HG02885 (cell line): ENCODE measurements at regions not wholly inside any gene's neighbourhood (a gene's known extent, or its start where the extent isn't known, plus 50 kb on each side); places are given as distances from the start of the nearest gene placed in this dataset.
"Not testable (repeated sequence)": the region's sequence is repeated elsewhere in the genome, so short reads cannot be mapped to it uniquely, and the experiment has no call there.

Experiments
- ATAC-seq: cut with Tn5 transposase; IDR thresholded peaks from one replicate; pipeline ENCODE4 v1.9.1; 2021; ENCODE audit warnings: mild to moderate bottlenecking; ENCODE audit not compliant: unreplicated experiment, poor library complexity

DNA sequence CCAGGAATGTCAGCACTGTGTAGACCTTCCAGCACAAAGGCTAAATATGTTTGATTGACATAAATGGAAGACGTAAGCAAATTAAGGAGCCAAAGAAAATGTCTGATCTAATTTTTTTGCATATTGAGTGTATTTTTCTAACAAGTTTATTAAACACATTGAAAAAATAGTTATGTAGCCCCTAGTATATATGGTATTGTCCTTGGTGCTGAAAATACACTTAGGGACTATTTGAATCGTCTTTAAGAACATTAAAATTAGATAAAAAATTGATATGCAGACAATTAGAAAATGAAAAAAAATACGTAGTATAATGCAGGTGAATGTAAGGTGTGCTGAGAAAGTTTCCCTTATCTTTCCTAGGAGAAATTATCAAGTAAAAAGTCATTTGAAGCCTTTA is 337.0 kb downstream of the OMA1 start:
- ATAC-seq, result no peak

DNA sequence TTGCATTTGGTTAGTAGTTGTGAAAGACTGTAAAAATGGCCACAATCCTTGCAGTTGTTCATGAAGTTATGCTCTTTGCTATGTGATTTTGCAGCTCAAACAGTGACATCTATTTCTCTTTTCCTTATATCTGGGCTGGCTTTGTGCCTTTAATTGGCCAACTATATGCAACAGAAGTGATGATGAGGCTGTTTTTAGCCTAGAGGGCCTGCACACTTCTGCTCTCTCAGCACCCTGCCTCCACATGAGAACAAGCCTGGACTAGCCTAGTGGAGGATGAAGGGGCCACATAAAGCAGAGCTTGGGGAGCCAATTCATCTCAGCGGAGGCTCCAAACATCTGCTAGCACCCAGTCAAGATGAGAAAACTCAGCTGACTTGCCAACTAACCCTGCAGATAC is 339.8 kb downstream of the OMA1 start:
- ATAC-seq, result no peak

DNA sequence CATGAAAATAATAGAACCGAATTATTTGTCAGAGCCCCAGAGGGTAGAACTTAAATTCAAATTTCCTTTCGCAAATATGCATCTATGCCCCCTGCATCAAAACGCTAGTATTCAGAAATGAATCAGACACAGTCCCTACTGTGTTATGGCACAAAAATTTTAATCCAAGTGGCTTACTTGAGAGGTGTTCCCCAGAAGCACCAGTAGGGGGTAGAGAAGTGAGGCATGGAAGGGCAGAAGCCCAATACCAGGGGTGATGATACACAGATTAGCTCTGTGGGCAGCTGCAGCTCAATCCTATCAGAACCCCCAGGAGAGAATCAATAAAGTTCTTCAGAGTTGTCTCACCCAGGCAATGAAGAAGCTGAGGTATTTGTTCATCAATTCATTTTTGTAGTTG is 342.2 kb downstream of the OMA1 start:
- ATAC-seq, result no peak

DNA sequence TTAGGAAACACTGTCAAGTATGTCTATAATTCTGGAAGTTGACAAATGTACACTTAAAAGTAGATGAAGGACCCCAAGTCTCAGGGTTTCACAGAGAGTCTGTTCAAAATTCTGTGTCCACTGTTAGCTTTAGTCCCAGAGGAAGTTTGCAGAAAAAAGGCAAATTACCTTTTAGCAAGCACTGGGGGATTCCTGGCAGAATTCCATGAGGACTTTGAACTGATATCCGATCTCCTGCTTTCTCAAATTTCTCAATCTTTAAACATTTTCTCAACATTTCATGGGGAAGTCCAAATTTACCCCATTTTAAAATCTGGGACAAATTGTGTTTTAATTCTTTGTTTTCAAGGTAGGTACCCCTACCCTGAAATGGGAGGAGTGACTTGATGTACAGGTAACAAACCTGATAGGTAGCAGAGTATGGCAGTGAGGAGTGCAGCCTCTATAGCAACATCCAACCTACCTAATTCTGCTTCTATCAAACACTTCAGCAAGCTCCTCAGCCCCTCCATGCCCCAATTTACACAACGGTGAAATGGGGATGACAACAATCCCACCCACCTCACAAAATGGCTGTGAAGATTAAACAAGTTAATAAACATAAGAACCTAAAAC is 344.9 kb downstream of the OMA1 start:
- no peak for ATAC-seq

DNA sequence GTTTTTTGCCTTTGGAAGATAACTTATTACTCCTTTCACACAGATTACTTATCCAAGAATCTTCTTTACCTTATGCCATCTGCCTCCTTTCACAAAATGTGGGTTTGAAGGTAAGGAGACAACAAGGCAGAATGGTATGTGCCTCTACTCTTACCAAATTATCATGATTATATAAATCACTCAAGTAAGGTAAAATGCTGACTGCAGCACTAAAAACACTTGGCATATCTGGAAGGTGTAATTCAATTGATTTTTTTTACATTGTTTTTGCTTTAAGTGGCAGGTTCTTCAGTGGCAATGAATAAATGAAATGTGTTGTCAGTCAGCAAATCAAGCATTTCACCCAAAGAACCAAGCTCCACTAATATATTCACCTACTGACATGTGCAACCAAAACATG is 346.1 kb downstream of the OMA1 start:
- ATAC-seq, result no peak

DNA sequence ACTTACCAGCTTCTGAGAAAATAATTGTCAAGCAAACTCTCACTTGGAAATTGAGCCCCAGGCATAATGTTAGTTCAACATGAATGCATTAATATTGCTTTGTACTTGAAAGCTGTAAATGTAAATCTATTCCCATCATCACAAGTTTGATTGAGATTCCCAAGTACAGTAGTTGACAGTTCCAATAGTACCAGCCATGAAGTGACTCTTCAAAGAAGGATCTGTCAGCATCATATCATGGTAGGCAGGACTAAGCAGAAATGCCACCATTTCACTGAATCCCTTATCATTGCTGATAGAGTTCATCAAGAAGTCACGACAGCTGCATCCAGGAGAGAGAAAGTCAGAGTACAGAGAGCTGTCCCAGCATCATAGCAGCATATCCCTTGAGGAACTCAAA is 348.7 kb downstream of the OMA1 start:
- ATAC-seq, result no peak

DNA sequence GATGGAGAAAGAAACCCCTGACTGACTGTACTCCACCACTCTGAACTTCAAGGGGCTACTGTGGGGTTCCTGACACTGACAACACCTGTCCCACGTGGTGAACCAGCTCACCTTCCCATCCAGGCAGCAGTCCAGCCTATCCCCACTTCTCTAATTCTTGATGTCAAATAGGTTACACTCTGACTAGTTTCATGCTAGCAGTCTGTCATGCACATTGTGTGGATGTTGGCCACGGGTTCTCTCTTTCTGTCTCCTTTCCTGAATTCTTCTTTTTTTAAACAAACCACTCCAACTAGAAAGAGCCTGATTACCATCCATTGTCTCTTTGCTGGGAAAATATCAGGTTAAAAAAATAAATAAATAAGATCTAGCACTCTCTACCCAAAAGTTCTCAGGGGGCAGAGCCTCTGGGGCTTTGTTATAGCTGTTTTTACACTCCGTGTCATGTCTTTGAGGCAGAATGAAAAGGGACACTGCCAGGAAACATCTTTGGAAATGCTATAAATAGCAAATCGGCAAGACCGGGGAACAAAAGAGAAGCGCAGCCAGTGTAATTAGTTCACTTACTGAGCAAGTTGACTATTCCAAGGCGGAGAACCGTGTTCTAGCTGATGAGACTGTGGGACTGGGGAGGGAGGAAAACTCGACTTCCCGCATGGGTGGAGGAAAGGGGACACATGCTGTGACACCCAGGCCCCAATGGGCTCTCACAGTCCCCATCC is 356.1 kb downstream of the OMA1 start:
- ATAC-seq, result no peak

DNA sequence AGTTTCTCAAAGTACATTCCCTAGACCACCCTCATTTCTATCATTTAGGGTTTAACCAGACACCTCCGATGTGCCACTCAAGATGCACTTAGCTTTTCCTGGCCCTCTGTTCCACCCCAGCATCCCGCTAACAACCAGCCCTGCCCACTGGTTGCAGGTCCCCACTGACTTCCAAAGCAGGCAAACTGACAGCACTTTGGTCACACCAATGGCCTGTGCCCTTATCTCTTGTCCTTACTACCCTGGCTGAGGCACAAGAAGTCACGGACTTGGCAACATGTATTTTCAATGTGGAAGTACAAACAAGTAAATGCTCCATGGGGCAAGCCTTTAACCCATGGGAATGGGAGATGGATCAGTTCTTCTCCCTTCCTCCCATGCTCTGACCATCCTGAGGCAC is 357.1 kb downstream of the OMA1 start:
- no peak for ATAC-seq

DNA sequence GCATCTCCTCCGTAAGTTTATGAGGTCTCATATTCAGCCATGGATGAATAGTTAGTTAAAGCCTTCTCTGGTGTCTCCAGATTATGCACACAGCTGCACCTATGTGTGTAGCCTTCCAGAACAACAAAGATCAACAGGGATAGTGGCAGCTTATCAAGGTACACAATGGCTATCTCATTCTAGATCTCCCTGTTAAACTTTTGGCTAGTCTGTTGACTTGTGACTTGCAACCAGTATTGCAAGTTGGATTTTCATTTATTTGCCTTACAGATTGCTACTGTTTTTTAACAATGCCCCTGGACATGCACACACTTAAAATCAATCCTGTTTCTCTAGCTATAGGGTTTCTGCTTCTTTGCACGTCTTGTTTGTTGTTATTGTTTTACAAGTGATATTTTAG is 363.2 kb downstream of the OMA1 start:
- ATAC-seq, result no peak

DNA sequence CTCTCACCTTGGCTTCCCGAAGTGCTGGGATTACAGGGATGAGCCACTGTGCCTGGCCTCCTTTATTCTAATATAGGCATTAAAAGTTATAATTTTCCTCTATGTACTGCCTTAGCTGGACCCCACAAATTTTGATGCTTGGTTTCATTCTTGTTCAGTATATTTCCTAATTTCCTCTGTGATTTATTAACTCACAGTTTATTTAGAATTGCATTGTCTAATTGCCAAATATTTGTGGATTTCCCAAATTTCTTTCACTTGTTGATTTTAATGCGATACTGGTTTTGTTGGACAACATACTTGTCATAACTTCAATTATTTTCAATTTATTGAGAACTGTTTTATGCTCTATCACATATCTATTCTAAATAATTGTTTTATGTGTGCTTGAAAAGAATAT is 366.0 kb downstream of the OMA1 start:
- no peak for ATAC-seq

DNA sequence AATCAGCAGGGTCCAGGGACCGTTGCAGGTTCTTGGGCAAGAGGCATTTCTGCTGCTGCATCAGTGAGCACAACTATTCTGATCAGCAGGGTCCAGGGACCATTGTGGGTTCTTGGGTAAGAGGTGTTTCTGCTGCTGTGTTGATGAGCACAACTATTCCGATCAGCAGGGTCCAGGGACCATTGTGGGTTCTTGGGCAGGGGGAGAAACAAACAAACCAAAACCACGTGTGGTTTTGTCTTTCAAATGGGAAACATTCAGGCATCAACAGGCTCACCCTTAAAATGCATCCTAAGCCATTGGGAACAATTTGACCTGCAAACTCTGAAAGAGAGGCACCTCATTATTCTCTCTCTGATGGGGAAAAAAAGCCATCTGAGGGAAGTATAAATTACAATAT is 377.4 kb downstream of the OMA1 start:
- ATAC-seq, result not testable (repeated sequence)

DNA sequence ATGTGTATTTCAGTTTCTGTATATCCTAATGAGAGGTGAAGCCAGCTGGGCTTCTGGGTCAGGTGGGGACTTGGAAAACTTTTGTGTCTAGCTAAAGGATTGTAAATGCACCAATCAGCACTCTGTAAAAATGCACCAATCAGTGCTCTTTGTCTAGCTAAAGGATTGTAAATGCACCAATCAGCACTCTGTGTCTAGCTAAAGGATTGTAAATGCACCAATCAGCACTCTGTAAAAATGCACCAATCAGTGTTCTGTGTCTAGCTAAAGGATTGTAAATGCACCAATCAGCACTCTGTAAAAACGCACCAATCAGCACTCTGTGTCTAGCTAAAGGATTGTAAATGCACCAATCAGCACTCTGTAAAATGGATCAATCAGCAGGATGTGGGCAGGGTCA is 379.4 kb downstream of the OMA1 start:
- ATAC-seq, result not testable (repeated sequence)

DNA sequence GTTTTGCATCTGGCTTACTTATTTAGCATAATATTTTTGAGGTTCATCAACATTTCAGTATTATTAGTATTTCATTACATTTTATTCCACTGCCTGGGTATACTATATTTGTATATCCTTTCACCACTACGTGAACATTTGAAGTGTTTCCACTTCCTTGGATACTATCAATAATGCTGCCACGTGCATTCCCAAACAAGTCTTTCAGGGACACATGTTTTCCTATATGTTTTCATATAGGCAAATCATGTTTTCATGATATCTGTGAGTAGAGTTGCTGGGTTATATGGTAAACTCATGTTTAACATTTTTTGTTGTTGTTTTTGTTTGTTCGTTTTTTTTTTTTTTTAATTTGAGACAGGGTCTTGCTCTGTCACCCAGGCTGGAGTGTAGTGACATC is 380.1 kb downstream of the OMA1 start:
- ATAC-seq, result no peak

DNA sequence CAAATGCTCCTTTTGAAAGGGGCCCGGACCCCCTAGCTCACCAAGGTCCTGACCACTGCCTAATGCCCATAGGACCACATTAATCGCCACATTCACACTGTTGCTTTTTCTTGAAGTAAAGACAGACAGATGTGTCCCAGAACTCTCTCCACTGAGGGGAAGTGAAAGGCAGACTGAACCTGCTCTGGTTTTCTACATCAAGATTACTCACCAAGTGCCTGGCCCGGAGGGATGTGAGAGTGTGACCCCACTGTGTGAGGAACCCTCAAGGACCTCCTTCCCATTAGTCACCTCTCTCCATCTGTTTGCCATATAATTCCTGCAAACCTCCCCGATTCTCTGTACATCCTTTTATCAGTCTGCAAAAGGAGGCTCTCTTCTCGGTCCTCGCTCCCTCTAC is 381.5 kb downstream of the OMA1 start:
- no peak for ATAC-seq

DNA sequence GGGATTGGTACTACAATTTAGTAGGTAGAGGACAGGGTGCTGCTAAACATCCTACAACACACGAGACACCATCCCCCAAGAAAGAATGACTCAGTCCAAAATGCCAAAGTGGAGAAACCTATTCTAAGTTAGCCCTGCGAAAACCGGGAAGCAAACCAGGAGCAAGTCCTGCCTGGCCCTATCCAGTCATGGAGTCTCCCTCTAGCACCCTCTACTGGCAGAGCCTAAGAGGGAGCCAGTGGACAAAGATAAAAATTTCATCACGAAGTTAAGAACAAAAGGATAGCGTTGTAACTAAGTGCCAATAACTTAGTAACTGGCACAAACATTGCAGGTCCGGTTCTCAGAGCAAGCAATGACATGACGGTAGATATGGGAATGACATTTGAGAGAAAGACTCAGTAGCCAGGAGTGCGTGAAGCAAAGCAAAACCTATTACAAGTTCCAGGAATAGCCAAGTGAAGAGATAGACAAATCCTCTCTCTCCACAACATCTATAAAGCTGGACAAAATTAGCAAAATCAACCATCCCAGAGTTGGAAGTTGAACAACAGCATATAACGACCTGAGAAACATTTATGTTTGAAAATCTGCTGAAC is 383.5 kb downstream of the OMA1 start:
- ATAC-seq, result no peak

DNA sequence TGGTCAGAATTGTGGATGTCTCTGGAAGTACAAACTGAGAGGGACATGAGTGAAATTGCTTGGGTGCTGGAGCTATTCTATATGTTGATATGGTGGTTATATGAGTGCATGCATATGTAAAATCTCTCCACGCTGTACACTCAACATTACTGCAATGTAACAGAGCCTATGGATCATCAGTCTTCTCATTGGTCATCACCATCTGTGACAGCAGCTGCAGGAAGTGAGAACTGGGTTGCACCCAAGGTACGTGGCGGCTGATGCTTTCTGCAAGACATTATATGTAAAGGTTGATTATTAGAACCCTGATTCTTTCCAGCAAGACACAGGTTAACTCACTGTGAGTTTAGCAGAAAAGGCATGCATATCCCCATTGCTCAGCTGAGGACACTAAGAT is 387.1 kb downstream of the OMA1 start:
- ATAC-seq, result no peak

DNA sequence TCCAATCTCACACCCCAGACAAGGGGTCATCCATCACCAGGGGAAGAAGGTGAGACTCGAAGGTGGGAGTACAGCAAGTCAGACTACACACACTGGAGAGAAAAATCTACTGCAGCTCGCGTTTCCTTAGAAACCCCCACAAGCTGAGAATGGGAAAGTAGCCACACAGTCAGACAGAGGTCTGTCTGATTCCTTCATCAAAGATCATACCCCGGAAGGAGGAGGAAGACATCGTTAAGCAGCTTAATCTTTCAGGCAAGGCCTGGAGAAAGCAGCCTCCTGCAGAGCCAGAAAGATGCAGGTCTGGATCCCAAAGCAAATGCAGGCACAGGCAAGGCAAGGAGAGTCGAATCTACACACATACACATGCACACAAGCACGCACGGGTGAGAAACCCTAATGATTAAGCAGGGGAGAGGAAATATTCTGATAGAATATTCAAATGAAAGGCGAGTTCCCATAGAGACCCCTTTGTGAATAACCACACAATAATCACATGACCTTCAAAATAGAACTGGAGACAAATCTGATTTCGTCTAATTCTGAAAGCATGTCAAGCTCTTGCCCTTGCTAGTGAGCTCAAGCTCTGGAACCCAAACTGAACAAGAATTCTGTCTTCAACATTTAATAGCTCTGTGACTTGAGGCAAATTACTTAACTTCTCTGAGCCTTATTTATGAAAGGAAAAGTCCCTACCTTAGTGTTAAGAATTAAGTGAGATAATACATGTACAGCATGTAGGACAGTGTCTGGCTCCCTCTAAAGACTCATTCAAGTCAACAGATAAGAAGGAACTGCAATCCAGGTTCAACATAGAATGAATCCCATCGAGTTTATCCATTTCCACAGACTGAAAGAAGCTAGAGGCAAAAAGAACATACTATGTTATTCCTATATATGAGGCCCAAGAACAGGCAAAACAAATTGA is 387.8 kb downstream of the OMA1 start:
- ATAC-seq, result no peak

DNA sequence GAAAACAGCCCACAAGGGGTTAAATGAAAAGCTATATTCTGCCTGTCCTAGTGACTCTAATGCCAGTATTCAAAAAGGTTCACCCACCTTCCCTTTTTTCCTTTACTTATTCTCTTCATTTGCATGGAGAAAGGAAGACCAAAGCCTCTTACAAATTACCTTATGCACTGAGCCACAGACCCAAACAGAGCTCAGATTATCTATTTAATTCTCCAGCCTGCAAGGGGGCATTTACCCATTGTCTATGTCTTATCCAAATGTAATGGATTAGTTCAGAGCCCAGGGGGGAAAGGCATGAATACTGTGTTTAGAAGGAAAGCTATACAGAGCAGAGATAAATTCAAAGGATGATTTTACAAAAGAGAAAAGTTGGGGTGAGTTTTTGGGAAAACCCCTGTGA is 388.5 kb downstream of the OMA1 start:
- no peak for ATAC-seq

DNA sequence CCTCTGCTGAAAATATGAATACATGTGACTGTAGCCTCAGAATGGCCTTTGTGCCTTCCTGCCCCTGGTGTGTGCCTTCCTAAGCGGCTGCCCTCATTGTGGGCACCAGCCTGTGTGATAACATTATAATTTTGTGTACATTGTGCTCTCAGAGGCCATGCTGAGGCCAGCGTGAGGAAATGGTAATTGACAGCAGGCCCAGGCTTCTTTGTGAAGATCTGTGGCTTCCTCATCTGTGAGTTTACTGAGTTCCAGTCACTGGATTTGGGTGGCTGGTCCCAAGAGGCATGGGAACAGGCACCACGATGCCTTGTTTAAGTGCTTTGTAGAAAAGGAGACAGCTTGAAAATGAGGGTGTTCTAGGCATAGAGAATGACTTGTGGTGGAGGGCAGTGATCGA is 389.3 kb downstream of the OMA1 start:
- no peak for ATAC-seq

DNA sequence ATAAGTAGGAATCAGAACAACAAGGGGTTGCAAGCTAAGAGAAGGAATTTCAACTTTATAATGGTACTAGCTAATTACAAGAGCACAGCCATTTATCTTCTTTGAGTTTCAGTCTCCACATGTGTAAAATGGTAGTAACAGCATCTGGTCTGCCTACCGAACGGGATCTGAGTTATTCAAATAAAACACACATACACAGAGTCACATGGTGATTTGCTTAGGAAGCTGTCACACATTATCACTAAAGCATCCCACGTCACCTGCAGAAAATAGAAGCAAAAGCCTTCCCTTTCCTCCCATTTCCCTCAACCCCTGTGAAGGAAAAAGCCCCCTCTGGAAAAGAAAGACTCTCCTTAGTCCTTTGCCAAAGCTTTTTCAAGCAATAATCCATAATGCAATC is 389.7 kb downstream of the OMA1 start:
- ATAC-seq, result no peak

DNA sequence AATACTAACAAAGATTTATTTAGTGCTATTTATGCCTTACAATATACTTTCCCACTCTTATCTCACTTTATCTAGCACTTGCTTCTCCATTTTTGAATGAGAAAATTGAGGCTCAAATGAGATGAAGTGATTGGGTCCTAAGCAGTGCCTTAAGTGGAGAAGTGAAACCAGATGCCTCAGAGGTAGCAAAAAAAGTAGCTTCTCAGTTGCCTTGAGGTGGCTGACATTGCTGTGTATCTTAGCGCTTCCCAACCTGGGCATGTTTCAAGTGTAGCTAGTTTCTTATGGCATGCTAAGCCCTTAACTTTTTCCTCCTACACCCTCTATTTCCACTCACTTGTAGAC is 390.4 kb downstream of the OMA1 start:
- ATAC-seq, result no peak
